ENCODE measurements at regions not wholly inside any gene's neighbourhood (a gene's known extent, or its start where the extent isn't known, plus 50 kb on each side); places are given as distances from the start of the nearest gene placed in this dataset.

- TF ChIP-seq CTCF (conservative IDR thresholded peaks at IDR 0.05; ENCODE audit: low read length) (no peak), EZH2phosphoT487 (IDR thresholded peaks at IDR 0.05; ENCODE audit: borderline replicate concordance, low read depth, low read length) (no peak)
Observed at GRCh38 chr2:75338461-75338860, 139.1 kb upstream of the TACR1 start.

Data from OCI-LY7 (cell line).